ENCODE measurements at regions not wholly inside any gene's neighbourhood (a gene's known extent, or its start where the extent isn't known, plus 50 kb on each side); places are given as distances from the start of the nearest gene placed in this dataset.
A peak's percentile ranks its signal among the peaks of the same experiment; 100 is the strongest.
"Not testable (repeated sequence)": the region's sequence is repeated elsewhere in the genome, so short reads cannot be mapped to it uniquely, and the experiment has no call there.

- no peaks in the 10 kb centered on the region for H3K4me1 ChIP-seq
- TF ChIP-seq POLR2A (IDR thresholded peaks at IDR 0.05), result no peak
- no peak for TF ChIP-seq CTCF (IDR thresholded peaks at IDR 0.05)
- no peak overlapping the region for H3K27ac ChIP-seq
- WGBS, 4 donors, result 39 to 61% (median 49%) methylated on average over 1 of the region's 1 CpG
- peaks cover 0 to 24% (median 0%) of the 10 kb centered on the region in 12 donors for H3K9me3 ChIP-seq
- intact Hi-C loops (cut with DNase I), result no loop called here
- no peak overlapping the region for H3K4me3 ChIP-seq
- DNase-seq, result no peak
- ATAC-seq, result no peak
- H3K27me3 ChIP-seq, result no peaks in the 10 kb centered on the region
- no peaks in the 10 kb centered on the region for H3K36me3 ChIP-seq
Measured at GRCh38 chr13:97766749-97767148, 186.7 kb upstream of the IPO5 start.

- H3K4me3 ChIP-seq, result no peak overlapping the region
- no peak for TF ChIP-seq POLR2A (IDR thresholded peaks at IDR 0.05)
- WGBS, 4 donors, result 66 to 72% (median 68%) methylated on average over 3 of the region's 3 CpGs
- H3K27me3 ChIP-seq, result no peaks in the 10 kb centered on the region
- intact Hi-C loops (cut with DNase I), result no loop called here
- no peaks in the 10 kb centered on the region for H3K4me1 ChIP-seq
- H3K36me3 ChIP-seq, result no peaks in the 10 kb centered on the region
- no peak for ATAC-seq
- H3K9me3 ChIP-seq, result peaks cover 0 to 14% (median 0%) of the 10 kb centered on the region in 12 donors
- H3K27ac ChIP-seq, result no peak overlapping the region
- no peak for DNase-seq
Measured at GRCh38 chr13:97768134-97768533, 185.3 kb upstream of the IPO5 start.

- H3K36me3 ChIP-seq; H3K27ac ChIP-seq; DNase-seq; H3K4me1 ChIP-seq; intact Hi-C loops (cut with DNase I); H3K27me3 ChIP-seq; H3K4me3 ChIP-seq; H3K9me3 ChIP-seq; ATAC-seq: not testable (repeated sequence)
- WGBS, 4 donors, result 91 to 94% (median 92%) methylated on average over 5 of the region's 5 CpGs
Measured at GRCh38 chr13:97770231-97770630, 183.2 kb upstream of the IPO5 start.

GRCh38 chr13:97772466-97772865 lies 181.0 kb upstream of the IPO5 start:
- H3K4me3 ChIP-seq; ATAC-seq; DNase-seq; H3K9me3 ChIP-seq; H3K27ac ChIP-seq; H3K27me3 ChIP-seq; H3K36me3 ChIP-seq; H3K4me1 ChIP-seq; intact Hi-C loops (cut with DNase I): not testable (repeated sequence)

- H3K4me3 ChIP-seq; H3K27me3 ChIP-seq; ATAC-seq; DNase-seq; H3K4me1 ChIP-seq; H3K36me3 ChIP-seq; H3K9me3 ChIP-seq; intact Hi-C loops (cut with DNase I); H3K27ac ChIP-seq: not testable (repeated sequence)
- WGBS, 4 donors, result 86 to 95% (median 87%) methylated on average over 34 of the region's 34 CpGs
Measured at GRCh38 chr13:97774391-97775100, 178.9 kb upstream of the IPO5 start.

- Histone ChIP-seq H3K4me1 (no peaks in the 10 kb centered on the region), H3K27ac (no peak overlapping the region), H3K4me3 (no peak overlapping the region), H3K9me3 (peaks cover 0 to 9% (median 0%) of the 10 kb centered on the region in 12 donors), H3K27me3 (no peaks in the 10 kb centered on the region), H3K36me3 (no peaks in the 10 kb centered on the region)
- intact Hi-C loops (cut with DNase I), result no loop called here
- 70 to 81% (median 76%) methylated on average over 5 of the region's 5 CpGs for WGBS, 4 donors
- no peak for ATAC-seq
- no peak for TF ChIP-seq POLR2A (IDR thresholded peaks at IDR 0.05)
- no peak for DNase-seq
Measured at GRCh38 chr13:97780486-97780885, 173.0 kb upstream of the IPO5 start.

GRCh38 chr13:97781891-97782305 lies 171.6 kb upstream of the IPO5 start:
- ATAC-seq, result peak in 2 of 4 donors; percentile 76 to 89
- Histone ChIP-seq H3K4me3 (no peak overlapping the region), H3K27me3 (no peaks in the 10 kb centered on the region), H3K9me3 (peaks cover 0 to 7% (median 0%) of the 10 kb centered on the region in 12 donors), H3K36me3 (no peaks in the 10 kb centered on the region), H3K27ac (no peak overlapping the region), H3K4me1 (no peaks in the 10 kb centered on the region)
- TF ChIP-seq POLR2A (IDR thresholded peaks at IDR 0.05) (no peak), CTCF (IDR thresholded peaks at IDR 0.05) (no peak)
- WGBS, 4 donors, result 74 to 90% (median 86%) methylated on average over 2 of the region's 2 CpGs
- no peak for DNase-seq
- intact Hi-C loops (cut with DNase I), result no loop called here
